ENCODE measurements at regions not wholly inside any gene's neighbourhood (a gene's known extent, or its start where the extent isn't known, plus 50 kb on each side); places are given as distances from the start of the nearest gene placed in this dataset.

DNA sequence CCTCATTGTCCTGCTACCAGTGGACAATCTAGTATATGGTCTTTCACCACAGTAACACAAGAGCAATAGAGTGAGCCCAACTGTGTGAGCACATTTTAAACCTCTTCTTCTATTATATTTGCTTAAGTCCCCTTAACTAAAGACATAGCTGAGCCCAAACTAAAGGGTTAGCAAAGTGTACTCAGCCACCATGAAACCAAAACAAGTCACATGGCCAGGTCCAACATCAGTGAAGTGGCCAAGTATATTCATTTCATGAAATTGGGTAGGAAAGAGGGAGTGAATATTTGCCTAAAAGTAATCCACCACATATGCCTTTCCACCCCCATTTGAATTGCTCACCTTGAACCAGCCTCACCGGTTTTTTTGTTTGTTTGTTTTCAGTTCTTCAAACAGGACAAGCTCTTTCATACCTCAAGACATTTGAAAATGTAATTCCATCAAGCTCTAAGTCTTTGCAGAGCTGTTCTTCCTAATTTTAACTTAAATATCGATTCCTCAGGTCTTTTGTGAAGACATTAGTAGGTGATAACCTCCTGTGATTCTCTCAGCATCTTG lies 327.0 kb upstream of the SEMA6D start:
- TF ChIP-seq, protein P1, sequence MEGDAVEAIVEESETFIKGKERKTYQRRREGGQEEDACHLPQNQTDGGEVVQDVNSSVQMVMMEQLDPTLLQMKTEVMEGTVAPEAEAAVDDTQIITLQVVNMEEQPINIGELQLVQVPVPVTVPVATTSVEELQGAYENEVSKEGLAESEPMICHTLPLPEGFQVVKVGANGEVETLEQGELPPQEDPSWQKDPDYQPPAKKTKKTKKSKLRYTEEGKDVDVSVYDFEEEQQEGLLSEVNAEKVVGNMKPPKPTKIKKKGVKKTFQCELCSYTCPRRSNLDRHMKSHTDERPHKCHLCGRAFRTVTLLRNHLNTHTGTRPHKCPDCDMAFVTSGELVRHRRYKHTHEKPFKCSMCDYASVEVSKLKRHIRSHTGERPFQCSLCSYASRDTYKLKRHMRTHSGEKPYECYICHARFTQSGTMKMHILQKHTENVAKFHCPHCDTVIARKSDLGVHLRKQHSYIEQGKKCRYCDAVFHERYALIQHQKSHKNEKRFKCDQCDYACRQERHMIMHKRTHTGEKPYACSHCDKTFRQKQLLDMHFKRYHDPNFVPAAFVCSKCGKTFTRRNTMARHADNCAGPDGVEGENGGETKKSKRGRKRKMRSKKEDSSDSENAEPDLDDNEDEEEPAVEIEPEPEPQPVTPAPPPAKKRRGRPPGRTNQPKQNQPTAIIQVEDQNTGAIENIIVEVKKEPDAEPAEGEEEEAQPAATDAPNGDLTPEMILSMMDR (CRISPR knock-in tag; IDR thresholded peaks at IDR 0.05) = no peak
- TF ChIP-seq, protein P2, sequence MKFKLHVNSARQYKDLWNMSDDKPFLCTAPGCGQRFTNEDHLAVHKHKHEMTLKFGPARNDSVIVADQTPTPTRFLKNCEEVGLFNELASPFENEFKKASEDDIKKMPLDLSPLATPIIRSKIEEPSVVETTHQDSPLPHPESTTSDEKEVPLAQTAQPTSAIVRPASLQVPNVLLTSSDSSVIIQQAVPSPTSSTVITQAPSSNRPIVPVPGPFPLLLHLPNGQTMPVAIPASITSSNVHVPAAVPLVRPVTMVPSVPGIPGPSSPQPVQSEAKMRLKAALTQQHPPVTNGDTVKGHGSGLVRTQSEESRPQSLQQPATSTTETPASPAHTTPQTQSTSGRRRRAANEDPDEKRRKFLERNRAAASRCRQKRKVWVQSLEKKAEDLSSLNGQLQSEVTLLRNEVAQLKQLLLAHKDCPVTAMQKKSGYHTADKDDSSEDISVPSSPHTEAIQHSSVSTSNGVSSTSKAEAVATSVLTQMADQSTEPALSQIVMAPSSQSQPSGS (CRISPR knock-in tag; IDR thresholded peaks at IDR 0.05) = no peak
- no peak for TF ChIP-seq ZNF225 (CRISPR knock-in tag; IDR thresholded peaks at IDR 0.05)
- TF ChIP-seq NFE2L2 (IDR thresholded peaks at IDR 0.05; ENCODE audit: low read length) = no peak
- TF ChIP-seq, protein P3, sequence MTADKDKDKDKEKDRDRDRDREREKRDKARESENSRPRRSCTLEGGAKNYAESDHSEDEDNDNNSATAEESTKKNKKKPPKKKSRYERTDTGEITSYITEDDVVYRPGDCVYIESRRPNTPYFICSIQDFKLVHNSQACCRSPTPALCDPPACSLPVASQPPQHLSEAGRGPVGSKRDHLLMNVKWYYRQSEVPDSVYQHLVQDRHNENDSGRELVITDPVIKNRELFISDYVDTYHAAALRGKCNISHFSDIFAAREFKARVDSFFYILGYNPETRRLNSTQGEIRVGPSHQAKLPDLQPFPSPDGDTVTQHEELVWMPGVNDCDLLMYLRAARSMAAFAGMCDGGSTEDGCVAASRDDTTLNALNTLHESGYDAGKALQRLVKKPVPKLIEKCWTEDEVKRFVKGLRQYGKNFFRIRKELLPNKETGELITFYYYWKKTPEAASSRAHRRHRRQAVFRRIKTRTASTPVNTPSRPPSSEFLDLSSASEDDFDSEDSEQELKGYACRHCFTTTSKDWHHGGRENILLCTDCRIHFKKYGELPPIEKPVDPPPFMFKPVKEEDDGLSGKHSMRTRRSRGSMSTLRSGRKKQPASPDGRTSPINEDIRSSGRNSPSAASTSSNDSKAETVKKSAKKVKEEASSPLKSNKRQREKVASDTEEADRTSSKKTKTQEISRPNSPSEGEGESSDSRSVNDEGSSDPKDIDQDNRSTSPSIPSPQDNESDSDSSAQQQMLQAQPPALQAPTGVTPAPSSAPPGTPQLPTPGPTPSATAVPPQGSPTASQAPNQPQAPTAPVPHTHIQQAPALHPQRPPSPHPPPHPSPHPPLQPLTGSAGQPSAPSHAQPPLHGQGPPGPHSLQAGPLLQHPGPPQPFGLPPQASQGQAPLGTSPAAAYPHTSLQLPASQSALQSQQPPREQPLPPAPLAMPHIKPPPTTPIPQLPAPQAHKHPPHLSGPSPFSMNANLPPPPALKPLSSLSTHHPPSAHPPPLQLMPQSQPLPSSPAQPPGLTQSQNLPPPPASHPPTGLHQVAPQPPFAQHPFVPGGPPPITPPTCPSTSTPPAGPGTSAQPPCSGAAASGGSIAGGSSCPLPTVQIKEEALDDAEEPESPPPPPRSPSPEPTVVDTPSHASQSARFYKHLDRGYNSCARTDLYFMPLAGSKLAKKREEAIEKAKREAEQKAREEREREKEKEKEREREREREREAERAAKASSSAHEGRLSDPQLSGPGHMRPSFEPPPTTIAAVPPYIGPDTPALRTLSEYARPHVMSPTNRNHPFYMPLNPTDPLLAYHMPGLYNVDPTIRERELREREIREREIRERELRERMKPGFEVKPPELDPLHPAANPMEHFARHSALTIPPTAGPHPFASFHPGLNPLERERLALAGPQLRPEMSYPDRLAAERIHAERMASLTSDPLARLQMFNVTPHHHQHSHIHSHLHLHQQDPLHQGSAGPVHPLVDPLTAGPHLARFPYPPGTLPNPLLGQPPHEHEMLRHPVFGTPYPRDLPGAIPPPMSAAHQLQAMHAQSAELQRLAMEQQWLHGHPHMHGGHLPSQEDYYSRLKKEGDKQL (CRISPR knock-in tag; IDR thresholded peaks at IDR 0.05; ENCODE audit: low read depth) = no peak
